ENCODE measurements at regions not wholly inside any gene's neighbourhood (a gene's known extent, or its start where the extent isn't known, plus 50 kb on each side); places are given as distances from the start of the nearest gene placed in this dataset.

DNA sequence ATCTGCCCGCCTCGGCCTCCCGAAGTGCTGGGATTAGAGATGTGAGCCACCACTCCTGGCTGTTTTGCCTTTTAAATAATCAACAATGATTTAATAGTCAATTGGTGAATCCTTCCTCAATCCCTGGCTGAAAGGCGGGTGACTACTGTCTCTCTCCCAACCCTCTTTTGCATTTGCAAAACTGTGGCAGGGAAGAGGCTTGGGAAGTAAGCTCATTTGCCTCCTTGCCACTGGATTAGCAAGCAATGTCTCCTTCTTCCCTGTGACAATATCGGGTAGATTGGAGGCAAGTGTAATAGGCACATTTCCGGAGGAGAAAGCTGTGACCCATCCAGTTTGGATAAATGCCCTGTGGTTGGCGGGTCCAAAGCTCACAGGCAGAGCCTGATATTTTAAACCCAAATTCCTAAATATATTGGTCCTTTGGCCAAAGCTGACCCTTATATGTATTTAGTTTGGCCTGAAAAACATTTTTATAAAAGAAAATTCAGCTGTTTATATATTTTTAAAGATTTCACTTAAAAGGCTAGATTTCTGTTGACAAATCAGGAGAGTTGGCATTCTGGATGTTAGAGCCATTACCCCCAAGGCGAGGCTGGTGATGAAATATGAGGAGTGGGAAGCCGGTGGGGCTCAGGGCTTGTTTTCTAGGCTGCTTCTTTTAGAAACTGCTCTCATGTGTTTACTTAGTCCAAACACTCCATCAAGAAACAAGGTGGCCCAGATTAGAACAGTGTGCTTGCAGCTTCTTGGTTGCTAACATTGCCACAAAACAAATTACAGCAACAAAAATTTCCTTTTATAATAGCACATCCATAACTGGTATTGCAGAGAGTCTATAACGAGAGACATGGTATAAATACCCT, 646.9 kb upstream of the TMEM132C start:
- H3K9ac ChIP-seq (ENCODE audit: low read length) = no peak overlapping the region
- no peak overlapping the region for H3K4me2 ChIP-seq (ENCODE audit: low read length)

DNA sequence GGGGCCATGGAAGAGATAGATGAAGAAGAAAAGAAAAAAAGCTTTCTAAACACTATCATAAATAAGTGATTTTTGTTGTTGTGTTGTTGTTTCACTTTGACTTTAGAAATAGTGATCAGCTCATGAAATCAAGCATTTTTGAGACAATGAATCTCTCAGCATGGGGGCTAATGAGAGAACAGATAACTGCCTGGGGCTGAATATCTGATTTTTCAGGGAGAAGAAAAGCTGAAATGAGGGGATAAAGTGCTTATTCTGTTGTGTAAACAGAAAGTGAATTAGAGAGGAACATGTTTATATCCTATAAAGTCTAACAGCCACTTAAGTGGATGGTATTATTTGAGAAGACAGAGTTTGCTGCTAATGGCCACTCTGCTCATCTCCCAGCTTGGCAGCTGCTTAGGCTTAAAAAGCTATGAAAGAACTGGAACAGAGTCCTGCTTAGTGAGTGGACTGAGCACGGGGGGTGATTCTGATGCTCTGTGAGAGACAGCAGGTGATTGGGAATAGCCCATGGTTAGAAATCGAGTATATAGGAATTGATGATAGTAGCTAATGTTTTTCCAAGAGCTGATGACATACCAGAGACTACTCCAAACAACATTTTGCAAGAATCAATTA, 646.1 kb upstream of the TMEM132C start:
- H3F3A ChIP-seq (ENCODE audit: insufficient read depth, low read length, poor library complexity, severe bottlenecking) = peaks cover 3% of the 10 kb centered on the region
- no peak overlapping the region for H3K4me3 ChIP-seq (ENCODE audit: low read length)
- H3K79me2 ChIP-seq (replicated peaks; ENCODE audit: insufficient read depth, low read length) = no peaks in the 10 kb centered on the region
- no peak overlapping the region for H3K9ac ChIP-seq (ENCODE audit: low read length)
- no peaks in the 10 kb centered on the region for H3K9me3 ChIP-seq (ENCODE audit: low read length)
- no peak overlapping the region for H2AFZ ChIP-seq (ENCODE audit: low read depth, low read length)
- TF ChIP-seq POLR2AphosphoS5 (IDR thresholded peaks at IDR 0.05) = peak; percentile 14
- no peak for TF ChIP-seq EP300 (conservative IDR thresholded peaks at IDR 0.05; ENCODE audit: poor library complexity, severe bottlenecking)
- H3K36me3 ChIP-seq (ENCODE audit: insufficient read depth, low read length) = no peaks in the 10 kb centered on the region
- H3K27ac ChIP-seq (ENCODE audit: low read length) = no peak overlapping the region
- H3K9me2 ChIP-seq (ENCODE audit: insufficient read depth, low read length) = no peaks in the 10 kb centered on the region
- H3K4me2 ChIP-seq (ENCODE audit: low read length) = no peak overlapping the region
- H3K27me3 ChIP-seq (ENCODE audit: insufficient read depth, low read depth, low read length) = no peaks in the 10 kb centered on the region
- no peaks in the 10 kb centered on the region for H4K20me1 ChIP-seq (ENCODE audit: insufficient read depth)

More for the DNA sequence above, 646.9 kb upstream of the TMEM132C start:
- H4K20me1 ChIP-seq (ENCODE audit: insufficient read depth) = no peaks in the 10 kb centered on the region
- H3K27ac ChIP-seq (ENCODE audit: low read length) = no peak overlapping the region
- H3F3A ChIP-seq (ENCODE audit: insufficient read depth, low read length, poor library complexity, severe bottlenecking) = peaks cover 2% of the 10 kb centered on the region
- no peaks in the 10 kb centered on the region for H3K36me3 ChIP-seq (ENCODE audit: insufficient read depth, low read length)
- H3K9me3 ChIP-seq (ENCODE audit: low read length) = no peaks in the 10 kb centered on the region
- H3K79me2 ChIP-seq (replicated peaks; ENCODE audit: insufficient read depth, low read length) = no peaks in the 10 kb centered on the region
- TF ChIP-seq EP300 (conservative IDR thresholded peaks at IDR 0.05; ENCODE audit: poor library complexity, severe bottlenecking) (no peak), TAF1 (IDR thresholded peaks at IDR 0.05; ENCODE audit: low read depth) (no peak), SMC3 (conservative IDR thresholded peaks at IDR 0.05; ENCODE audit: poor library complexity) (no peak), EZH2 (IDR thresholded peaks at IDR 0.05; ENCODE audit: borderline replicate concordance, insufficient read depth, low read length, poor library complexity, severe bottlenecking) (no peak), RAD21 (conservative IDR thresholded peaks at IDR 0.05) (no peak), MXI1 (conservative IDR thresholded peaks at IDR 0.05; ENCODE audit: poor library complexity, severe bottlenecking) (no peak), CTCF (IDR thresholded peaks at IDR 0.05; ENCODE audit: poor library complexity, severe bottlenecking) (no peak), POLR2AphosphoS5 (IDR thresholded peaks at IDR 0.05) (no peak)
- TF ChIP-seq, protein P1, sequence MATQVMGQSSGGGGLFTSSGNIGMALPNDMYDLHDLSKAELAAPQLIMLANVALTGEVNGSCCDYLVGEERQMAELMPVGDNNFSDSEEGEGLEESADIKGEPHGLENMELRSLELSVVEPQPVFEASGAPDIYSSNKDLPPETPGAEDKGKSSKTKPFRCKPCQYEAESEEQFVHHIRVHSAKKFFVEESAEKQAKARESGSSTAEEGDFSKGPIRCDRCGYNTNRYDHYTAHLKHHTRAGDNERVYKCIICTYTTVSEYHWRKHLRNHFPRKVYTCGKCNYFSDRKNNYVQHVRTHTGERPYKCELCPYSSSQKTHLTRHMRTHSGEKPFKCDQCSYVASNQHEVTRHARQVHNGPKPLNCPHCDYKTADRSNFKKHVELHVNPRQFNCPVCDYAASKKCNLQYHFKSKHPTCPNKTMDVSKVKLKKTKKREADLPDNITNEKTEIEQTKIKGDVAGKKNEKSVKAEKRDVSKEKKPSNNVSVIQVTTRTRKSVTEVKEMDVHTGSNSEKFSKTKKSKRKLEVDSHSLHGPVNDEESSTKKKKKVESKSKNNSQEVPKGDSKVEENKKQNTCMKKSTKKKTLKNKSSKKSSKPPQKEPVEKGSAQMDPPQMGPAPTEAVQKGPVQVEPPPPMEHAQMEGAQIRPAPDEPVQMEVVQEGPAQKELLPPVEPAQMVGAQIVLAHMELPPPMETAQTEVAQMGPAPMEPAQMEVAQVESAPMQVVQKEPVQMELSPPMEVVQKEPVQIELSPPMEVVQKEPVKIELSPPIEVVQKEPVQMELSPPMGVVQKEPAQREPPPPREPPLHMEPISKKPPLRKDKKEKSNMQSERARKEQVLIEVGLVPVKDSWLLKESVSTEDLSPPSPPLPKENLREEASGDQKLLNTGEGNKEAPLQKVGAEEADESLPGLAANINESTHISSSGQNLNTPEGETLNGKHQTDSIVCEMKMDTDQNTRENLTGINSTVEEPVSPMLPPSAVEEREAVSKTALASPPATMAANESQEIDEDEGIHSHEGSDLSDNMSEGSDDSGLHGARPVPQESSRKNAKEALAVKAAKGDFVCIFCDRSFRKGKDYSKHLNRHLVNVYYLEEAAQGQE (IDR thresholded peaks at IDR 0.05; ENCODE audit: borderline replicate concordance) = no peak
- H3K27me3 ChIP-seq (ENCODE audit: insufficient read depth, low read depth, low read length) = no peaks in the 10 kb centered on the region
- H2AFZ ChIP-seq (ENCODE audit: low read depth, low read length) = no peak overlapping the region
- no peak overlapping the region for H3K4me3 ChIP-seq (ENCODE audit: low read length)
- H3K9me2 ChIP-seq (ENCODE audit: insufficient read depth, low read length) = no peaks in the 10 kb centered on the region
